ENCODE measurements at regions not wholly inside any gene's neighbourhood (a gene's known extent, or its start where the extent isn't known, plus 50 kb on each side); places are given as distances from the start of the nearest gene placed in this dataset.

- Histone ChIP-seq H4K8ac (ENCODE audit: low read depth in 2 of 2, low read length in 2 of 2) (no peak overlapping the region; a peak in 1 of 4 replicates), H3K4ac (ENCODE audit: low read depth, low read length) (no peak overlapping the region), H4K5ac (ENCODE audit: low read depth, low read length) (no peak overlapping the region), H4K91ac (ENCODE audit: insufficient read depth, low read depth, low read length) (no peak overlapping the region), H3K27ac (ENCODE audit: insufficient read depth, low read length) (no peak overlapping the region), H2BK120ac (ENCODE audit: low read depth, low read length) (no peak overlapping the region), H3K9me1 (ENCODE audit: insufficient read depth, low read length) (peaks cover 3% of the 10 kb centered on the region; the same call in 1 of the 2 replicates), H3K18ac (ENCODE audit: low read depth, low read length) (no peak overlapping the region), H3K9me3 (ENCODE audit: control insufficient read depth, insufficient read depth, low read length) (no peaks in the 10 kb centered on the region), H3K27me3 (ENCODE audit: control insufficient read depth, insufficient read depth, low read length) (no peaks in the 10 kb centered on the region), H3K4me1 (ENCODE audit: control insufficient read depth, insufficient read depth, low read length) (no peaks in the 10 kb centered on the region; the same call in 1 of the 2 replicates), H3K9ac (ENCODE audit: low read depth, low read length) (no peak overlapping the region), H3K4me3 (ENCODE audit: insufficient read depth, low read depth, low read length) (no peak overlapping the region), H3K79me1 (ENCODE audit: low read depth in 1 of 2, low read length in 2 of 2) (no peaks in the 10 kb centered on the region), H3K23ac (ENCODE audit: low read depth, low read length) (no peak overlapping the region), H3K14ac (replicated peaks; ENCODE audit: low read depth, low read length) (no peak overlapping the region), H2AFZ (replicated peaks; ENCODE audit: low read length, poor library complexity) (no peak overlapping the region), H3K4me2 (ENCODE audit: low read depth, low read length) (no peak overlapping the region), H4K20me1 (ENCODE audit: insufficient read depth, low read length) (no peaks in the 10 kb centered on the region), H2BK5ac (ENCODE audit: low read depth, low read length, poor library complexity, severe bottlenecking) (no peak overlapping the region), H2BK15ac (ENCODE audit: low read depth, low read length) (no peak overlapping the region), H2BK20ac (ENCODE audit: low read depth, low read length) (no peak overlapping the region), H3K56ac (ENCODE audit: extremely low read depth, insufficient read depth, low read length) (no peak overlapping the region), H3K36me3 (ENCODE audit: control insufficient read depth, insufficient read depth, low read length) (no peaks in the 10 kb centered on the region), H2AK5ac (ENCODE audit: low read depth, low read length) (no peak overlapping the region), H2AK9ac (replicated peaks; ENCODE audit: low read depth, low read length, poor library complexity) (no peak overlapping the region)
- no peak for ATAC-seq (ENCODE audit: low read depth)
- POLR2A ChIA-PET (ENCODE audit: unreplicated experiment): no interaction called here
- intact Hi-C loops (cut with micrococcal nuclease) (no loop called here), in situ Hi-C loops (cut with MboI; ENCODE audit: low sequenced_read_pairs) (no loop called here), dilution Hi-C loops (cut with HindIII; ENCODE audit: low sequenced_read_pairs, unreplicated experiment) (no loop called here)
- TF ChIP-seq MAFK (IDR thresholded peaks at IDR 0.05; ENCODE audit: low read depth, low read length): no peak
- TF ChIP-seq MAZ (IDR thresholded peaks at IDR 0.05; ENCODE audit: borderline replicate concordance, low read depth, low read length): no peak
- TF ChIP-seq NFE2L2 (IDR thresholded peaks at IDR 0.05; ENCODE audit: low read depth, low read length): no peak
- no peak for TF ChIP-seq CEBPB (IDR thresholded peaks at IDR 0.05; ENCODE audit: low read depth, low read length)
- TF ChIP-seq SMC3 (IDR thresholded peaks at IDR 0.05; ENCODE audit: low read depth, low read length): no peak
- TF ChIP-seq RFX5 (IDR thresholded peaks at IDR 0.05; ENCODE audit: low read depth, low read length): no peak
- no peak for TF ChIP-seq FOS (IDR thresholded peaks at IDR 0.05; ENCODE audit: low read depth, low read length)
- BruUV-seq (replicated peaks): no TSS peak
- CTCF ChIA-PET: interaction anchor here (0.9 kb wide), 1 partner anchor 369 kb away, joined by 4 read pairs; no protein-coding TSS in a partner anchor
- no peak for DNase-seq
Measured at GRCh38 chr1:74834261-74834660, 101.3 kb downstream of the TYW3 start.
